ENCODE measurements at regions not wholly inside any gene's neighbourhood (a gene's known extent, or its start where the extent isn't known, plus 50 kb on each side); places are given as distances from the start of the nearest gene placed in this dataset.

GRCh38 chr9:73871636-73872035 is 625.5 kb upstream of the RORB start:
- TF ChIP-seq CTCF (IDR thresholded peaks at IDR 0.05) (no peak), EZH2 (IDR thresholded peaks at IDR 0.05) (no peak), EZH2phosphoT487 (IDR thresholded peaks at IDR 0.05) (no peak)
